Neural cell (in vitro differentiated cells): ENCODE measurements at regions not wholly inside any gene's neighbourhood (a gene's known extent, or its start where the extent isn't known, plus 50 kb on each side); places are given as distances from the start of the nearest gene placed in this dataset.

Source experiments
- H2AFZ ChIP-seq: fragments of 200-600, 300-800 bp; sonication (generic), shearing (Covaris generic); 2 replicates; pipeline ENCODE4 v1.6.0; 2014; ENCODE audit warnings: low read depth, mild to moderate bottlenecking, antibody characterized with exemption, low read length, moderate library complexity
- H3F3A ChIP-seq: fragments of 200-600 bp; shearing (Covaris generic); 2 replicates; pipeline ENCODE4 v1.6.1; 2016; ENCODE audit warnings: mild to moderate bottlenecking, moderate library complexity, mixed read lengths, antibody characterized with exemption, low read length; ENCODE audit not compliant: insufficient read depth, poor library complexity, severe bottlenecking
- H3K27ac ChIP-seq: fragments of 200-600, 300-800 bp; sonication (generic), shearing (Covaris generic); 2 replicates; pipeline ENCODE4 v1.5.1; 2014; ENCODE audit warnings: mild to moderate bottlenecking, low read length, moderate library complexity
- H3K27me3 ChIP-seq: fragments of 300-800, 200-600 bp; sonication (generic), shearing (Covaris generic); 2 replicates; pipeline ENCODE4 v1.6.0; 2014; ENCODE audit warnings: mild to moderate bottlenecking, low read depth, low read length, moderate library complexity; ENCODE audit not compliant: insufficient read depth
- H3K36me3 ChIP-seq: fragments of 300-800, 200-600 bp; sonication (generic), shearing (Covaris generic); 2 replicates; pipeline ENCODE4 v1.5.1; 2014; ENCODE audit warnings: mild to moderate bottlenecking, antibody characterized with exemption, low read length, moderate library complexity; ENCODE audit not compliant: insufficient read depth
- H3K4me2 ChIP-seq: fragments of 300-800, 200-600 bp; sonication (generic), shearing (Covaris generic); 2 replicates; pipeline ENCODE4 v1.6.0; 2014; ENCODE audit warnings: mild to moderate bottlenecking, low read length
- H3K4me3 ChIP-seq: fragments of 300-800, 200-600 bp; sonication (generic), shearing (Covaris generic); 2 replicates; pipeline ENCODE4 v1.5.1; 2014; ENCODE audit warnings: mild to moderate bottlenecking, low read length, moderate library complexity
- H3K79me2 ChIP-seq: fragments of 200-600 bp; shearing (Covaris generic); replicated peaks from 2 replicates; pipeline ENCODE4 v1.6.0; 2014; ENCODE audit warnings: mild to moderate bottlenecking, low read length, moderate library complexity; ENCODE audit not compliant: insufficient read depth
- H3K9ac ChIP-seq: fragments of 300-800, 200-600 bp; sonication (generic), shearing (Covaris generic); 2 replicates; pipeline ENCODE4 v1.6.1; 2016; ENCODE audit warnings: mild to moderate bottlenecking, low read length, mixed read lengths
- H3K9me2 ChIP-seq: fragments of 200-600 bp; shearing (Covaris generic); 2 replicates; pipeline ENCODE4 v1.6.1; 2016; ENCODE audit warnings: mild to moderate bottlenecking, low read length, mixed read lengths; ENCODE audit not compliant: insufficient read depth
- H3K9me3 ChIP-seq: fragments of 200-600, 300-800 bp; sonication (generic), shearing (Covaris generic); 2 replicates; pipeline ENCODE4 v1.6.1; 2016; ENCODE audit warnings: mild to moderate bottlenecking, mixed run types, low read length, moderate library complexity, mixed read lengths
- H4K20me1 ChIP-seq: fragments of 200-600 bp; shearing (Covaris generic); 2 replicates; pipeline ENCODE4 v1.6.1; 2016; ENCODE audit warnings: mild to moderate bottlenecking, mixed run types; ENCODE audit not compliant: insufficient read depth
- EP300 ChIP-seq: fragments of 450-650 bp; conservative IDR thresholded peaks from 2 replicates; pipeline ENCODE4 v1.6.1; 2014; ENCODE audit warnings: antibody characterized with exemption, mild to moderate bottlenecking, moderate library complexity; ENCODE audit not compliant: poor library complexity, severe bottlenecking
- EZH2 ChIP-seq: fragments of 200-600, 300-800 bp; shearing (Covaris generic), sonication (generic); IDR thresholded peaks from 2 replicates; pipeline ENCODE4 v1.6.1; 2014; ENCODE audit warnings: antibody characterized with exemption, low read length, borderline replicate concordance, mild to moderate bottlenecking; ENCODE audit not compliant: insufficient read depth, poor library complexity, severe bottlenecking
- MXI1 ChIP-seq: fragments of 450-650 bp; conservative IDR thresholded peaks from 2 replicates; pipeline ENCODE4 v1.6.1; 2014; ENCODE audit warnings: antibody characterized with exemption, mild to moderate bottlenecking; ENCODE audit not compliant: poor library complexity, severe bottlenecking
- POLR2AphosphoS5 ChIP-seq: IDR thresholded peaks from 2 replicates; pipeline ENCODE4 v1.6.1; 2012
- RAD21 ChIP-seq: fragments of 450-650 bp; conservative IDR thresholded peaks from 2 replicates; pipeline ENCODE4 v1.6.1; 2014; ENCODE audit warnings: antibody characterized with exemption, mild to moderate bottlenecking, moderate library complexity
- REST ChIP-seq: IDR thresholded peaks from 2 replicates; pipeline ENCODE4 v1.6.1; 2012; ENCODE audit warnings: borderline replicate concordance
- SMC3 ChIP-seq: fragments of 450-650 bp; conservative IDR thresholded peaks from 2 replicates; pipeline ENCODE4 v1.6.1; 2014; ENCODE audit warnings: antibody characterized with exemption, mild to moderate bottlenecking, moderate library complexity; ENCODE audit not compliant: poor library complexity
- TAF1 ChIP-seq: IDR thresholded peaks from 2 replicates; pipeline ENCODE4 v1.6.1; 2012; ENCODE audit warnings: low read depth
- TF ChIP-seq, protein P1 (sequence below): fragments of 450-650 bp; IDR thresholded peaks from 2 replicates; pipeline ENCODE4 v1.5.1; 2014; ENCODE audit warnings: antibody characterized with exemption, mild to moderate bottlenecking, moderate library complexity; ENCODE audit not compliant: poor library complexity, severe bottlenecking

GRCh38 chr18:5771343-5771742 is 124.0 kb downstream of the TMEM200C start:
- TF ChIP-seq TAF1 = no peak
- no peak for TF ChIP-seq MXI1
- TF ChIP-seq EZH2 = no peak
- TF ChIP-seq REST = no peak
- no peak for TF ChIP-seq SMC3
- no peak for TF ChIP-seq RAD21
- no peak for TF ChIP-seq EP300
- TF ChIP-seq, protein P1, sequence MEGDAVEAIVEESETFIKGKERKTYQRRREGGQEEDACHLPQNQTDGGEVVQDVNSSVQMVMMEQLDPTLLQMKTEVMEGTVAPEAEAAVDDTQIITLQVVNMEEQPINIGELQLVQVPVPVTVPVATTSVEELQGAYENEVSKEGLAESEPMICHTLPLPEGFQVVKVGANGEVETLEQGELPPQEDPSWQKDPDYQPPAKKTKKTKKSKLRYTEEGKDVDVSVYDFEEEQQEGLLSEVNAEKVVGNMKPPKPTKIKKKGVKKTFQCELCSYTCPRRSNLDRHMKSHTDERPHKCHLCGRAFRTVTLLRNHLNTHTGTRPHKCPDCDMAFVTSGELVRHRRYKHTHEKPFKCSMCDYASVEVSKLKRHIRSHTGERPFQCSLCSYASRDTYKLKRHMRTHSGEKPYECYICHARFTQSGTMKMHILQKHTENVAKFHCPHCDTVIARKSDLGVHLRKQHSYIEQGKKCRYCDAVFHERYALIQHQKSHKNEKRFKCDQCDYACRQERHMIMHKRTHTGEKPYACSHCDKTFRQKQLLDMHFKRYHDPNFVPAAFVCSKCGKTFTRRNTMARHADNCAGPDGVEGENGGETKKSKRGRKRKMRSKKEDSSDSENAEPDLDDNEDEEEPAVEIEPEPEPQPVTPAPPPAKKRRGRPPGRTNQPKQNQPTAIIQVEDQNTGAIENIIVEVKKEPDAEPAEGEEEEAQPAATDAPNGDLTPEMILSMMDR = no peak
- no peak for TF ChIP-seq POLR2AphosphoS5
- H3K9me3 ChIP-seq = no peaks in the 10 kb centered on the region
- H3F3A ChIP-seq = no peaks in the 10 kb centered on the region
- H3K27me3 ChIP-seq = no peaks in the 10 kb centered on the region
- no peak overlapping the region for H3K4me2 ChIP-seq
- no peak overlapping the region for H3K4me3 ChIP-seq
- H3K36me3 ChIP-seq = no peaks in the 10 kb centered on the region
- no peaks in the 10 kb centered on the region for H4K20me1 ChIP-seq
- no peak overlapping the region for H3K9ac ChIP-seq
- H2AFZ ChIP-seq = no peak overlapping the region
- no peak overlapping the region for H3K27ac ChIP-seq
- no peaks in the 10 kb centered on the region for H3K9me2 ChIP-seq
- no peaks in the 10 kb centered on the region for H3K79me2 ChIP-seq

- Histone ChIP-seq H3K79me2 (no peaks in the 10 kb centered on the region), H3F3A (no peaks in the 10 kb centered on the region), H3K4me2 (no peak overlapping the region), H3K27ac (no peak overlapping the region), H2AFZ (no peak overlapping the region), H4K20me1 (no peaks in the 10 kb centered on the region), H3K9ac (no peak overlapping the region), H3K9me3 (no peaks in the 10 kb centered on the region), H3K4me3 (no peak overlapping the region), H3K9me2 (no peaks in the 10 kb centered on the region), H3K36me3 (no peaks in the 10 kb centered on the region), H3K27me3 (no peaks in the 10 kb centered on the region)
- TF ChIP-seq EZH2 (no peak), REST (no peak), TAF1 (no peak), EP300 (no peak), MXI1 (no peak), POLR2AphosphoS5 (no peak), SMC3 (no peak), RAD21 (no peak)
- TF ChIP-seq, protein P1 = no peak
Measured at GRCh38 chr18:5770176-5770575, 125.1 kb downstream of the TMEM200C start.
